GM12801 (cell line): ENCODE measurements at regions not wholly inside any gene's neighbourhood (a gene's known extent, or its start where the extent isn't known, plus 50 kb on each side); places are given as distances from the start of the nearest gene placed in this dataset.

ENCODE experiments used
- TF ChIP-seq, protein P1 (sequence below): IDR thresholded peaks from one replicate; pipeline ENCODE4 v1.5.1; 2011; ENCODE audit warnings: control low read depth; ENCODE audit not compliant: insufficient read length; ENCODE audit errors: extremely low read depth

DNA sequence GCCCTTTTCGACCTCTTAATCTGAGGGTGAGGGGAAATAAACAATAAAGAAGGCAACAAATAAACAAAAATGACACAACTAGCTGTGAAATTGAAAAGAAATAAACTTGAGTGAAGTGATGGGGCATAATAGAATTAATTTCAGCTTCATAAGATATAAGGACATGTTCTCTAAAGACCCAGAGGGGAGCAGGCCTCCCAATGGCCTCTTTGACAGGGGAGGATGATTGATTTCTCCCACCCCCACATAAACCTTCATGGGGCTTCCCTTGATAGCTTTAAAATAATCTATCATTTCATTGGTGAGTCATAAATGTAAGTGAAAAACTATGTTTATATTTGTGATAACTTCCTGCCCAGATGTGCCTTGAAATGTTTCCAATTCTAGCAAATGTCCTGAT lies 226.3 kb upstream of the RAG2 start:
- TF ChIP-seq, protein P1, sequence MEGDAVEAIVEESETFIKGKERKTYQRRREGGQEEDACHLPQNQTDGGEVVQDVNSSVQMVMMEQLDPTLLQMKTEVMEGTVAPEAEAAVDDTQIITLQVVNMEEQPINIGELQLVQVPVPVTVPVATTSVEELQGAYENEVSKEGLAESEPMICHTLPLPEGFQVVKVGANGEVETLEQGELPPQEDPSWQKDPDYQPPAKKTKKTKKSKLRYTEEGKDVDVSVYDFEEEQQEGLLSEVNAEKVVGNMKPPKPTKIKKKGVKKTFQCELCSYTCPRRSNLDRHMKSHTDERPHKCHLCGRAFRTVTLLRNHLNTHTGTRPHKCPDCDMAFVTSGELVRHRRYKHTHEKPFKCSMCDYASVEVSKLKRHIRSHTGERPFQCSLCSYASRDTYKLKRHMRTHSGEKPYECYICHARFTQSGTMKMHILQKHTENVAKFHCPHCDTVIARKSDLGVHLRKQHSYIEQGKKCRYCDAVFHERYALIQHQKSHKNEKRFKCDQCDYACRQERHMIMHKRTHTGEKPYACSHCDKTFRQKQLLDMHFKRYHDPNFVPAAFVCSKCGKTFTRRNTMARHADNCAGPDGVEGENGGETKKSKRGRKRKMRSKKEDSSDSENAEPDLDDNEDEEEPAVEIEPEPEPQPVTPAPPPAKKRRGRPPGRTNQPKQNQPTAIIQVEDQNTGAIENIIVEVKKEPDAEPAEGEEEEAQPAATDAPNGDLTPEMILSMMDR = no peak

DNA sequence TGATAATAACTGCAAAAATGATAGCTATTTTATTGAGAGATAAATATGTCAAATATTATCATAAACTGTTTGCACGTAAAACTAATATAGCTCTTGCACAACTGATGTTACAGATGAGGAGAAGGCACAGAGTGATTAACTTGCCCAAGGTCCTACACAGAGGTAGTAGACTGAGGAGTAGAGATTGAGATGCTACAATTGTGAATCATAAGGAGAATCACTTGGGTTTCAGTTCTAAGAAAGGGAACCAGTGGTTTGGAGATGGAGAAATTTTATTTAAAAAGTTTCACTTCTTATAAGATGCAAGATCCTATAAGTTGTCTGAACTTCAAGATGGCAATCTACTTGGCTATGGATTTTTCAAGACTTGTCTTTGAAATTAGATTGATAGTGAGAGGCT lies 224.8 kb upstream of the RAG2 start:
- TF ChIP-seq, protein P1 = no peak

DNA sequence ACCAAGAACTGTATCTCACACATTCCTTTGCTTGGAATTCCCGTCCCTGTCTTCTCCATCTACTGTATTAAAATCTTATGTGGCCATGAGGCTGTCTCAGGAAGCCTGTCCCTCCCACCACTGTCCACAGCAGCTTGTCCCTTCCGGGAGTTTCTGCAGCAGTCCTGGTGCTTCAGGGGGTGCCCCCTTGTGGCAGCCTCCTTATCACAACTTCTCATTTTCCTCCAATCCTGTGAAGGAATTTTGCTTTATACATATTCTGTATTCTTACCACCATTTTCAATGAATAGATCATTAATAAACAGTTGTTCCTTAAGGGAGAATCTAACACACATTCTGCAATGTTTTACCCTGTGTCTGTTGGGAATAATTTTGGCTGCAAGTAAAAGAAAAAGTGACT lies 220.4 kb upstream of the RAG2 start:
- TF ChIP-seq, protein P1 = no peak

DNA sequence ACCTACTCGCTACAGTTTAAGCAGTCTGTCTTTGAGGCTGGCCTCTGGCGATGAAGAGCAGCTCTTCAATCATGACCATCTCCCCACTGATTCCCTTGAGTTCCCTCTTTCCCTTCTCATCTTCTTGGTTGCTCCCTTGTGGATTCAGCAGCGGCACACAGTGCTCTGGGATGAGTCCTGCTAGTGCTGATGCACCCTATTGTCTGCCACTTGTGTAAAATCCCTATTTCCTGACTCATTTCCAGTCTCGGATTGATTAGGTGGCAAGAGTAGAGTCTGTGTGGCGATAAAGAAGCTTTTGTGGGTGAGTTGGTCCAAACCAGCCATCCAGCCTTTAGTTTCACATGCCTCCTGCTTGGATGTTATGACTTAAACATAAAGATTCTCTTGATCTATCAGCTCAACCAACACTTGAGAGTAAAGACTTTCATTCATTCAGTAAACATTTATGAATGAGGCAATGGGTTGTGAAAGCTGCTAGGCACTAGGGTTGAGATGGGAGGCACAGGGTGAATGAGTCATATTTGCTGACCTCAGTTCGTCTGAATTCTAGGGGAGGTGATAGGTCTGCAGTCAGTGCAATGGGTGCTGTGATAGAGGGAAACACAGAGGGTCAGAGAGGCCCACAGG lies 219.4 kb upstream of the RAG2 start:
- TF ChIP-seq, protein P1 = no peak

DNA sequence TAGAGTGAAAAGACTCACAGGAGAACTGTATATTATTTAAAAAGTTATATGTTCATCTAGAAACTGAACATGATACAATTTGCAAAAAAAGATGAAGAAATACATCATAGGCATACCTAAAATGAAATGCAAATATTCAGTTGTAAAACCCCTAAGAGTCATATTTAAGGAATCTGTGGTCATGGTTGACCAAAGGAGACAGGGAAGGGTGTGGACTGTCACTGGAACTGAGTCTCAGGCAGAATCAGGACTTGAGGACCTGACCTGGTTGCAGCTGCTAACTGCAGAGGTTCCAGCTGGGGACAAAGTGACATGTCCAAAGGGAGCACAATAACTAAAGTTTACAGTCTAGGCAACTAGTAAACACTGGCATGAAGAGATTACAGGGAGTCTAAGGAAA lies 211.3 kb upstream of the RAG2 start:
- TF ChIP-seq, protein P1 = no peak

DNA sequence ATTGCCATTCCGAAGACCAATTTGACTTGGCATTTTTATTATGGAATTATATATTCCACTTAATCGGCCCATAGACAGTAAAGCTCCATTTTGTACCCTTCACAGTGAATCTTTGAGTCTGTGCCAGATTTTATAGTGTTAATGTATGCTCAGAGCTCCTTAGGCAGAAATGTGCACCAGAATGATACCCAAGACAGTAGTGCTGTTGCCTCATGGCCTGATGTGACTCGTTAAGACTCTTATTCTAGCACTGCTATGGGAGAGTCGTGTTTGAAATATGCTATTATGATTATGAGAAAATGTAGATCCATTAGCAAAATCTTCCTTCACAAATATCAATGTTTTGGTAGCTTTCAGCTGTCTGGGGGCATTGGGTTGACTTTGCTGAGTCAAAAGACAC lies 209.8 kb upstream of the RAG2 start:
- TF ChIP-seq, protein P1 = no peak

DNA sequence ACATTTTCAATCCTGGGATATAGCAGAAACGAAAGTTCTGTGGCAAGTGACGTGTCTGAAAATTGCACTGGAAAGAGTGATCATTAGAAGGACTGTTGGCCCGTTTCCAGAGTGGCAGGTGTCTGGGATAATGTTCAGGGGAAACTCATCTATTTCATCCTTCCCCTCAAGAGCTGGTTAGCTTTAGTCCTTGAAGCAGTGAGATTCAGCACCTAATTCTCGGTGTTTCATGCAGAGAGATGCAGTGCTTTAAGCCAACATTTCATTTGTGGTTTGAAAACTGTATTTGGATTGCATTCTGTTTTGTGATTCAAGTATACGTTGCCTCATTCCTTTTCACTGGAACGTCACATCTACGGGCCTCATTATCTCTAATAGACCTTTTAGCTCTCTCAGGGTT lies 205.0 kb upstream of the RAG2 start:
- TF ChIP-seq, protein P1 = no peak
